Suprapubic skin (tissue), 4 donors: ENCODE measurements at regions not wholly inside any gene's neighbourhood (a gene's known extent, or its start where the extent isn't known, plus 50 kb on each side); places are given as distances from the start of the nearest gene placed in this dataset.

Experiments
- CTCF ChIP-seq, 2 donors: fragments of 200-600 bp in 1 of 2; fragments of 450-650 bp in 1 of 2; sonication (generic) in 1 of 2; IDR thresholded peaks; one replicate each; pipeline ENCODE4 v1.5.1; 2016 to 2019; ENCODE audit warnings: antibody characterized with exemption in 2 of 2, mild to moderate bottlenecking in 1 of 2, moderate library complexity in 1 of 2
- EP300 ChIP-seq: sonication (generic); formaldehyde crosslinking; IDR thresholded peaks from one replicate; pipeline ENCODE4 v1.6.1; 2017; ENCODE audit warnings: antibody characterized with exemption
- POLR2A ChIP-seq, 2 donors: fragments of 450-650 bp; IDR thresholded peaks; one replicate each; pipeline ENCODE4 v1.6.1; 2017; ENCODE audit warnings: antibody characterized with exemption in 2 of 2, mild to moderate bottlenecking in 2 of 2, moderate library complexity in 2 of 2
- POLR2AphosphoS5 ChIP-seq, 3 donors: sonication (generic); formaldehyde crosslinking; IDR thresholded peaks; one replicate each; pipeline ENCODE4 v1.6.1; 2017; ENCODE audit warnings: antibody characterized with exemption in 3 of 3

GRCh38 chr6:135631821-135632220 lies 134.3 kb upstream of the AHI1 start:
- TF ChIP-seq POLR2A (IDR thresholded peaks at IDR 0.05) (no peak), CTCF (IDR thresholded peaks at IDR 0.05) (no peak), POLR2AphosphoS5 (IDR thresholded peaks at IDR 0.05) (no peak), EP300 (no peak)
